IgD-negative memory B cell (primary cell): ENCODE measurements at regions not wholly inside any gene's neighbourhood (a gene's known extent, or its start where the extent isn't known, plus 50 kb on each side); places are given as distances from the start of the nearest gene placed in this dataset.
"Not testable (repeated sequence)": the region's sequence is repeated elsewhere in the genome, so short reads cannot be mapped to it uniquely, and the experiment has no call there.

Source experiments
- H3K27ac Mint-ChIP-seq, 3 donors: one replicate each; pipeline ENCODE4 v1.8.0; 2020 to 2022; ENCODE audit warnings: mild to moderate bottlenecking in 3 of 3, mixed read lengths in 3 of 3, moderate library complexity in 1 of 3
- H3K27me3 Mint-ChIP-seq: one replicate; pipeline ENCODE4 v1.8.0; 2021; ENCODE audit warnings: mixed read lengths
- H3K36me3 Mint-ChIP-seq: one replicate; pipeline ENCODE4 v1.8.0; 2020; ENCODE audit warnings: mild to moderate bottlenecking, mixed read lengths
- H3K4me1 Mint-ChIP-seq, 3 donors: one replicate each; pipeline ENCODE4 v1.8.0; 2020 to 2022; ENCODE audit warnings: mixed read lengths in 3 of 3, mild to moderate bottlenecking in 1 of 3
- H3K4me3 Mint-ChIP-seq, 4 donors: one replicate each; pipeline ENCODE4 v1.8.0; 2020 to 2022; ENCODE audit warnings: mild to moderate bottlenecking in 4 of 4, mixed read lengths in 4 of 4, moderate library complexity in 3 of 4
- H3K9me3 Mint-ChIP-seq, 3 donors: one replicate each; pipeline ENCODE4 v1.8.0; 2020 to 2021; ENCODE audit warnings: mixed read lengths in 3 of 3, mild to moderate bottlenecking in 1 of 3

GRCh38 chr9:80692751-80693150 is 996.6 kb downstream of the TLE1 start:
- H3K36me3 Mint-ChIP-seq = peaks cover 6% of the 10 kb centered on the region
- H3K4me3 Mint-ChIP-seq = no peak overlapping the region
- no peaks in the 10 kb centered on the region for H3K27me3 Mint-ChIP-seq
- H3K4me1 Mint-ChIP-seq = peaks cover 0 to 3% (median 1%) of the 10 kb centered on the region in 3 donors
- peaks cover 2 to 4% (median 3%) of the 10 kb centered on the region in 3 donors for H3K9me3 Mint-ChIP-seq
- H3K27ac Mint-ChIP-seq = no peak overlapping the region

DNA sequence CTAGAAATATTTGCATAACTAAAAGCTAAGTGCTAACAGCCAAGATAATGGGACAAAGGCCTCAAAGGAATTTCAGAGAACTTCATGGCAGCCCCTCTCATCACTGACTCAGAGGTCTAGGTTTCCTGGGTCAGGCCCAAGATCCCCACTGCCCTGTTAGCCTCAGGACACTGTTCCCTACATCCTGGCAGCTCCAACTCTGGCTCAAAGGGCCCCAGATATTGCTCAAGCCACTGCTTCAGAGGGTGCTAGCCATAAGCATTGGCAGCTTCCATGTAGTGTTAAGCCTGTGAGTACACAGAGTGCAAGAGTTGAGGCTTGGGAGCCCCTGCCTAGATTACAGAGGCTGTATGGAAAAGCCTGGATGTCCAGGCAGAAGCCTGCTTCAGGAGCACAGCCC is 998.1 kb downstream of the TLE1 start:
- Mint-ChIP-seq H3K27ac (no peak overlapping the region), H3K4me1 (peaks cover 0 to 3% (median 1%) of the 10 kb centered on the region in 3 donors), H3K4me3 (no peak overlapping the region), H3K9me3 (peaks cover 2 to 4% (median 3%) of the 10 kb centered on the region in 3 donors), H3K27me3 (no peaks in the 10 kb centered on the region), H3K36me3 (peaks cover 6% of the 10 kb centered on the region)

DNA sequence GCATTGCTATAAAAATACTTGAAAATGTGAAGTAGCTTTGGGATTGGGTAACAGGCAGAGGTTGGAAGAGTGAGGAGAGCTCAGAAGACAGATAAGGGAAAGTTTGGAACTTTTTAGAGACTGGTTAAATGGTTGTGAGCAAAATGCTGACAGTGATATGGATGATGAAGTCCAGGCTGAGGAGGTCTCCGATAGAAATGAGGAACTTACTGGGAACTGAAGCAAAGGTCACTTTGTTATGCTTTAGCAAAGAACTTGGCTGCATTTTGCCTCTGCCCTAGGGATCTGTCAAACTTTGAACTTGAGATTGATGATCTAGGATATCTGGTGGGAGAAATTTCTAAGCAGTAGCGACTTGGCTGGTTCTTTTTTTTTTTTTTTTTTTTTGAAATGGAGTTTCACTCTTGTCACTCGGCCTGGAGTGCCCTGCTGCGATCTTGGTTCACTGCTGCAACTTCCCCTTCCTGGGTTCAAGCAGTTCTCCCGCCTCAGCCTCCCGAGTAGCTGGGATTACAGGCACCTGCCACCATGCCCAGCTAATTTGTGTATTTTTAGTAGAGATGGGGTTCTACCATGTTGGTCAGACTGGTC is 998.9 kb downstream of the TLE1 start:
- peaks cover 0 to 3% (median 1%) of the 10 kb centered on the region in 3 donors for H3K4me1 Mint-ChIP-seq
- no peak overlapping the region for H3K27ac Mint-ChIP-seq
- peaks cover 2 to 4% (median 3%) of the 10 kb centered on the region in 3 donors for H3K9me3 Mint-ChIP-seq
- peaks cover 6% of the 10 kb centered on the region for H3K36me3 Mint-ChIP-seq
- no peaks in the 10 kb centered on the region for H3K27me3 Mint-ChIP-seq
- no peak overlapping the region for H3K4me3 Mint-ChIP-seq

GRCh38 chr9:80679916-80680315 is 1009.4 kb downstream of the TLE1 start:
- Mint-ChIP-seq H3K27ac (no peak overlapping the region), H3K27me3 (no peaks in the 10 kb centered on the region), H3K4me3 (no peak overlapping the region), H3K4me1 (peaks cover 0 to 1% (median 0%) of the 10 kb centered on the region in 3 donors), H3K9me3 (no peaks in the 10 kb centered on the region), H3K36me3 (peaks cover 2% of the 10 kb centered on the region)

DNA sequence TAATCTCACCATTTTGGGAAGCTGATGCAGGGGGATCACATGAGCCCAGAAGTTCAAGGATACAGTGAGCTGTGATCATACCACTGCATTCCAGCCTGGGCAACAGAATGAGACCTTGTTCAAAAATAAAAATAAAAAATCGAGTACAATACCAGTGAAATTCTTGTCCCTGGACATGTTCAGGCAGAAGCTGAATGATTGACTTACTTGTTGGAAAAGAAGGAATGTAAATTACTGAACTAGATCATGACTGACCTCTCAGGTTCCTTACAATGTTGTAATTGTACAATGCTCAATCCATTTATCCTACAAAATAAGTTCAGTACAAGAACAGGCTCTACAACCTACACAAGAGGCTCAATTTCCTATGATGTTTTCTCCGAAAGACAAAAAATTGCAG is 1010.4 kb downstream of the TLE1 start:
- H3K27ac Mint-ChIP-seq = no peak overlapping the region
- H3K4me1 Mint-ChIP-seq = peaks cover 0 to 1% (median 0%) of the 10 kb centered on the region in 3 donors
- H3K4me3 Mint-ChIP-seq = no peak overlapping the region
- H3K36me3 Mint-ChIP-seq = peaks cover 2% of the 10 kb centered on the region
- H3K27me3 Mint-ChIP-seq = no peaks in the 10 kb centered on the region
- no peaks in the 10 kb centered on the region for H3K9me3 Mint-ChIP-seq

GRCh38 chr9:80673496-80673895 is 1015.9 kb downstream of the TLE1 start:
- no peaks in the 10 kb centered on the region for H3K4me1 Mint-ChIP-seq
- no peaks in the 10 kb centered on the region for H3K27me3 Mint-ChIP-seq
- peaks cover 0 to 7% (median 4%) of the 10 kb centered on the region in 3 donors for H3K9me3 Mint-ChIP-seq
- no peak overlapping the region for H3K4me3 Mint-ChIP-seq
- peaks cover 8% of the 10 kb centered on the region for H3K36me3 Mint-ChIP-seq
- H3K27ac Mint-ChIP-seq = no peak overlapping the region

DNA sequence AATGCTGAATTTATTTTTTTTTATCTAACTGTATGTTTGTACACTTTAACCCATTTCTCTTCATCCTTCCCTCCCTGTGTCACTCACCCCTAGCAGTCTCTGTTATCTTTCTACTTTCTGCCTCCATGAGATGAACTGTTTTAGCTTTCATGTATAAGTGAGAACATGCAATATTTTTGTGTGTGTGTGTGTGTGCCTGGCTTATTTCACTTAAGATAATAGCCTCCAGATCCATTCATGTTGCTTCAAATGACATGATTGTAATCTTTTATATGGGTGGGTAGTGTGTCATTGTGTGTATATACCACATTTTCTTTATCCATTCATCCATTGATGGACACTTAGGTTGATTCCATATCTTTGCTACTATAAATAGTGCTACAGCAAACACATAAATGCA is 1023.9 kb downstream of the TLE1 start:
- Mint-ChIP-seq H3K36me3 (peaks cover 12% of the 10 kb centered on the region), H3K27ac (no peak overlapping the region), H3K4me1 (peaks cover 3 to 13% (median 13%) of the 10 kb centered on the region in 3 donors), H3K27me3 (no peaks in the 10 kb centered on the region), H3K4me3 (no peak overlapping the region), H3K9me3 (peaks cover 1 to 12% (median 10%) of the 10 kb centered on the region in 3 donors)

GRCh38 chr9:80664327-80665210 is 1024.8 kb downstream of the TLE1 start:
- Mint-ChIP-seq H3K27ac (peak overlapping the region in 1 of 3 donors; percentile 14), H3K36me3 (peaks cover 10% of the 10 kb centered on the region), H3K9me3 (peaks cover 1 to 12% (median 10%) of the 10 kb centered on the region in 3 donors), H3K4me3 (peak overlapping the region in 1 of 4 donors; percentile 74), H3K27me3 (no peaks in the 10 kb centered on the region), H3K4me1 (peaks cover 3 to 13% (median 13%) of the 10 kb centered on the region in 3 donors)

DNA sequence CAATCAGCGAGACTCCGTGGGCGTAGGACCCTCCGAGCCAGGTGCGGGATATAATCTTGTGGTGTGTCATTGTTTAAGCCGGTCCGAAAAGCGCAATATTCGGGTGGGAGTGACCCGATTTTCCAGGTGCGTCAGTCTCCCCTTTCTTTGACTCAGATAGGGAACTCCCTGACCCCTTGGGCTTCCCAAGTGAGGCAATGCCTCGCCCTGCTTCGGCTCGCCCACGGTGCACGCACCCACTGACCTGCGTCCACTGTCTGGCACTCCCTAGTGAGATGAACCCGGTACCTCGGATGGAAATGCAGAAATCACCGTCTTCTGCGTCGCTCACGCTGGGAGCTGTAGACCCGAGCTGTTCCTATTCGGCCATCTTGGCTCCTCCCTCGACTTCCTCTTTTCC is 1029.6 kb downstream of the TLE1 start:
- not testable (repeated sequence) for H3K9me3 Mint-ChIP-seq

DNA sequence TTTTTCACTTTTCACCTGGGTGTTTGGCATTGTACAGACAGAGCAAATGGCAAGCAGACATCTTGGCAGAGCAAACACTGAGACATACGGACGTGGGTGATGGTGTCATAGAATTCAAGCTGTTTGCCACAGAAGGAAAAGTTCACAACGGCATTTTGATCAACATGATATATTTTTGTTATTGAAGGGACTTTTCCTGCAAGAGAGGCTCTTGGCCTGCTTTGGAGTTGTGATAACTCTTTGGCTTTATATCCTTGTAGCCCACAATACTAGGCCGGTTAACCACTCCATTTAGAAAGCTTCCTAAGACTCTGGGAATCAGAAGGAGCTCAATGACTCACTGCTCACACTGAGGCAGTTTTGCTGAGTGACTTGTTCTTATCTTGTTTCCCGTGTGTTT is 1038.3 kb downstream of the TLE1 start:
- H3K27ac Mint-ChIP-seq = no peak overlapping the region
- peaks cover 1 to 6% (median 2%) of the 10 kb centered on the region in 3 donors for H3K9me3 Mint-ChIP-seq
- peaks cover 9% of the 10 kb centered on the region for H3K36me3 Mint-ChIP-seq
- peaks cover 0 to 5% (median 1%) of the 10 kb centered on the region in 3 donors for H3K4me1 Mint-ChIP-seq
- H3K4me3 Mint-ChIP-seq = no peak overlapping the region
- H3K27me3 Mint-ChIP-seq = no peaks in the 10 kb centered on the region

More for the DNA sequence above, 1029.6 kb downstream of the TLE1 start:
- H3K4me1 Mint-ChIP-seq = peaks cover under 1 to 12% (median 9%) of the 10 kb centered on the region in 3 donors
- not testable (repeated sequence) for H3K4me3 Mint-ChIP-seq, H3K27me3 Mint-ChIP-seq, H3K27ac Mint-ChIP-seq, H3K36me3 Mint-ChIP-seq

DNA sequence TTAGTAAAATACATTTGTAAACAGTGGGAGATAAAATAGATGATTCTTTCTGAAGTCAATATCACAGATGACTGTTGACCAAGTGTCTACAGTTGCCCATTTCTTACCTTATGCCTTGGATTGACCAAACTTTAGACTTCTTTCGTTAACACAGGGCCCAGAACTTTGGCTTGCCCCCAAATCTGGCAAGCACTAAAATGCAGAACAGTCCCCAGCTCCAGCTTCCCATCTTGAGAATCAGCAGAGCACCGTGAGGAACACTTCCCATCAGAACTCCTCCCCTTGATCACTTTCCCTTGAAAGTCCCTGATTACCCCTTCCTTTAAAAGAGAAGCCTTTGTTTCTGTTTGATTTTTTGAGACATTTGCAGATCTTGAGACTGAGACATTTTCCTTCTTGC is 1039.9 kb downstream of the TLE1 start:
- Mint-ChIP-seq H3K27ac (no peak overlapping the region), H3K4me1 (peaks cover 0 to 5% (median 1%) of the 10 kb centered on the region in 3 donors), H3K36me3 (peaks cover 9% of the 10 kb centered on the region), H3K9me3 (peaks cover 2 to 6% (median 2%) of the 10 kb centered on the region in 3 donors), H3K27me3 (no peaks in the 10 kb centered on the region), H3K4me3 (no peak overlapping the region)

GRCh38 chr9:80649001-80649420 is 1040.3 kb downstream of the TLE1 start:
- H3K9me3 Mint-ChIP-seq = peaks cover 2 to 6% (median 3%) of the 10 kb centered on the region in 3 donors
- peaks cover 9% of the 10 kb centered on the region for H3K36me3 Mint-ChIP-seq
- no peaks in the 10 kb centered on the region for H3K27me3 Mint-ChIP-seq
- H3K27ac Mint-ChIP-seq = no peak overlapping the region
- H3K4me1 Mint-ChIP-seq = peaks cover 0 to 5% (median 1%) of the 10 kb centered on the region in 3 donors
- no peak overlapping the region for H3K4me3 Mint-ChIP-seq

GRCh38 chr9:80648336-80648735 is 1041.0 kb downstream of the TLE1 start:
- Mint-ChIP-seq H3K36me3 (peaks cover 9% of the 10 kb centered on the region), H3K4me3 (no peak overlapping the region), H3K27ac (no peak overlapping the region), H3K4me1 (peaks cover 0 to 5% (median 3%) of the 10 kb centered on the region in 3 donors), H3K9me3 (peaks cover 2 to 6% (median 5%) of the 10 kb centered on the region in 3 donors), H3K27me3 (no peaks in the 10 kb centered on the region)

GRCh38 chr9:80646211-80646610 is 1043.1 kb downstream of the TLE1 start:
- Mint-ChIP-seq H3K27me3 (no peaks in the 10 kb centered on the region), H3K4me3 (no peak overlapping the region), H3K9me3 (peaks cover 0 to 9% (median 4%) of the 10 kb centered on the region in 3 donors), H3K27ac (no peak overlapping the region), H3K4me1 (peaks cover 0 to 5% (median 3%) of the 10 kb centered on the region in 3 donors), H3K36me3 (peaks cover 1% of the 10 kb centered on the region)

DNA sequence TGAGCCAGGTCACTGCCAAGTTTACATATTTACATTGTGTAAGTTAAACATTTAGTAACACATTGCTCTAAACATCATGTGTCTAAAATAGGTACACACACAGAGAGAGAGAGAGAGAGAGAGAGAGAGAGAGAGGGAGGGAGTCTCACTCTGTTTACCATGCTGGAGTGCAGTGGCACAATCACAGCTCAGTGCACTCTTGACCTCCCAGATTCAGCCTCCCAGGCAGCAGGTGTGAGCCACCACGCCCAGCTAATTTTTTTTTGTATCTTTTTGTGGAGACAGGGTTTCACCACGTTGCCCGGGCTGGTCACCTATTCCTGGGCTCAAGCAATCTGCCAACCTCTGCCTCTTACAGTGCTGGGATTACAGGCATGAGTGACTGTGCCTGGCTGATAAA is 1045.3 kb downstream of the TLE1 start:
- H3K27me3 Mint-ChIP-seq = no peaks in the 10 kb centered on the region
- H3K4me3 Mint-ChIP-seq = no peak overlapping the region
- H3K36me3 Mint-ChIP-seq = no peaks in the 10 kb centered on the region
- H3K27ac Mint-ChIP-seq = no peak overlapping the region
- H3K4me1 Mint-ChIP-seq = peaks cover 0 to 5% (median 2%) of the 10 kb centered on the region in 3 donors
- H3K9me3 Mint-ChIP-seq = peaks cover 0 to 14% (median 4%) of the 10 kb centered on the region in 3 donors
